HepG2 (cell line): ENCODE measurements at regions not wholly inside any gene's neighbourhood (a gene's known extent, or its start where the extent isn't known, plus 50 kb on each side); places are given as distances from the start of the nearest gene placed in this dataset.

Source experiments
- ATAC-seq: fragments of 200-7000 bp; cut with Tn5 transposase; 3 replicates; pipeline ENCODE4 v1.9.1; 2020; ENCODE audit warnings: mild to moderate bottlenecking, moderate library complexity
- BruUV-seq: library from RNA; stranded (reverse); fragments of 400-500 nt; replicated peaks from 2 replicates; lab custom pipeline; 2021; lab: Mats Ljungman, UMichigan
- CTCF ChIA-PET: fragments of 300-600 bp; formaldehyde crosslinking; extraction: SDS; loops from one replicate; lab custom pipeline; 2021; ENCODE audit warnings: low total read pairs, inconsistent platforms, low intra/inter-chr PET ratio; lab: Yijun Ruan, JAX
- POLR2A ChIA-PET: fragments of 350-600 bp; sonication (Branson Sonifier 250); formaldehyde crosslinking; loops from one replicate; lab custom pipeline; 2020; ENCODE audit warnings: antibody characterized with exemption, inconsistent platforms; lab: Yijun Ruan, JAX
- DNase-seq: peaks from one replicate; pipeline ENCODE4 v3.0.0-alpha.2; 2015; ENCODE audit warnings: low spot score
- FAIRE-seq: peaks from 3 replicates; lab custom pipeline; 2011; peaks lifted over from hg19 to GRCh38; lab: Jason Lieb, UNC
- H2AFZ ChIP-seq: one replicate; pipeline ENCODE4 v1.6.1; 2011; ENCODE audit warnings: low read length, inconsistent platforms
- H3K27ac ChIP-seq: fragments of 300-600 bp; 3 replicates; pipeline ENCODE4 v1.8.0; 2011; ENCODE audit warnings: mixed run types, mild to moderate bottlenecking, mixed read lengths, low read length, inconsistent platforms; ENCODE audit not compliant: insufficient read depth; ENCODE audit errors: extremely low read length
- H3K27me3 ChIP-seq, 2 experiments: fragments of 200-600 bp in 1 of 2; 2 replicates in 1 of 2; 3 replicates in 1 of 2; pipeline versions ENCODE4 v1.6.0 to v1.8.0; 2011; ENCODE audit warnings: low read length in 2 of 2, mild to moderate bottlenecking in 2 of 2, moderate library complexity in 2 of 2, inconsistent platforms in 1 of 2; ENCODE audit not compliant: insufficient read depth in 2 of 2, control insufficient read depth in 1 of 2
- H3K36me3 ChIP-seq, 2 experiments: fragments of 200-600 bp in 1 of 2; replicated peaks in 1 of 2; 2 replicates in 1 of 2; 3 replicates in 1 of 2; pipeline versions ENCODE4 v1.5.1 to v1.8.0; 2011; ENCODE audit warnings: low read length in 2 of 2, inconsistent platforms in 1 of 2; ENCODE audit not compliant: insufficient read depth in 2 of 2, control insufficient read depth in 1 of 2
- H3K4me1 ChIP-seq: 2 replicates; pipeline ENCODE4 v1.5.1; 2012; ENCODE audit warnings: low read length, inconsistent platforms; ENCODE audit not compliant: insufficient read depth
- H3K4me2 ChIP-seq: 2 replicates; pipeline ENCODE4 v1.6.0; 2011; ENCODE audit warnings: low read depth, low read length, inconsistent platforms
- H3K4me3 ChIP-seq, 3 experiments: fragments of 200-600 bp in 1 of 3; sonication (generic), shearing (Covaris generic) in 1 of 3; replicated peaks in 1 of 3; 2 replicates each; pipeline ENCODE4 v1.5.1; 2011 to 2016; ENCODE audit warnings: low read length in 3 of 3, inconsistent platforms in 2 of 3, low read depth in 2 of 3, mild to moderate bottlenecking in 2 of 3, control low read depth in 1 of 3, mixed read lengths in 1 of 3; ENCODE audit not compliant: insufficient read depth in 1 of 3
- H3K79me2 ChIP-seq: one replicate; pipeline ENCODE4 v1.6.1; 2011; ENCODE audit warnings: low read length, inconsistent platforms; ENCODE audit not compliant: insufficient read depth
- H3K9ac ChIP-seq: 2 replicates; pipeline ENCODE4 v1.6.0; 2011; ENCODE audit warnings: mild to moderate bottlenecking, low read depth, low read length, inconsistent platforms; ENCODE audit not compliant: insufficient read depth
- H3K9me3 ChIP-seq: 2 replicates; pipeline ENCODE4 v1.5.1; 2012; ENCODE audit warnings: mild to moderate bottlenecking, low read length
- H4K20me1 ChIP-seq: 2 replicates; pipeline ENCODE4 v1.6.0; 2011; ENCODE audit warnings: inconsistent platforms, mild to moderate bottlenecking, low read length, moderate library complexity; ENCODE audit not compliant: insufficient read depth
- BRCA1 ChIP-seq: sonication (generic); formaldehyde crosslinking; IDR thresholded peaks from 2 replicates; pipeline ENCODE4 v1.4.0; 2020; ENCODE audit warnings: missing genetic modification reagents
- MIER3 ChIP-seq: IDR thresholded peaks from 2 replicates; pipeline ENCODE4 v1.6.1; 2016; ENCODE audit warnings: missing compliant biosample characterization, borderline replicate concordance
- RARG ChIP-seq: sonication (generic); formaldehyde crosslinking; IDR thresholded peaks from 2 replicates; pipeline ENCODE4 v1.4.0; 2020; ENCODE audit warnings: low read depth, mild to moderate bottlenecking, missing genetic modification reagents
- ZNF317 ChIP-seq: sonication (generic); formaldehyde crosslinking; IDR thresholded peaks from 2 replicates; pipeline ENCODE4 v1.5.0; 2020; ENCODE audit warnings: mild to moderate bottlenecking, missing genetic modification reagents
- ZNF557 ChIP-seq: sonication (generic); formaldehyde crosslinking; IDR thresholded peaks from 2 replicates; pipeline ENCODE4 v1.4.0; 2020; ENCODE audit warnings: missing genetic modification reagents
- ZNF766 ChIP-seq: sonication (generic); formaldehyde crosslinking; IDR thresholded peaks from 2 replicates; pipeline ENCODE4 v1.5.0; 2020; ENCODE audit warnings: missing genetic modification reagents, borderline replicate concordance
- WGBS: methylation state at CpG from one replicate; pipeline ENCODE4 v1.1.6; 2017; ENCODE audit warnings: low lambda C conversion rate; 5-methylcytosine and 5-hydroxymethylcytosine counted together
- in situ Hi-C: cut with HindIII; loops from 2 replicates; pipeline ENCODE4 v1.10.0; 2017; ENCODE audit warnings: low pct_unique_long_range_greater_than_20kb; ENCODE audit not compliant: extremely low pct_ligation_motif_present
- intact Hi-C: fragments of 100-400 bp; cut with micrococcal nuclease; formaldehyde crosslinking; loops from one replicate; pipeline ENCODE4 v1.10.0; 2022; ENCODE audit not compliant: unreplicated experiment

DNA sequence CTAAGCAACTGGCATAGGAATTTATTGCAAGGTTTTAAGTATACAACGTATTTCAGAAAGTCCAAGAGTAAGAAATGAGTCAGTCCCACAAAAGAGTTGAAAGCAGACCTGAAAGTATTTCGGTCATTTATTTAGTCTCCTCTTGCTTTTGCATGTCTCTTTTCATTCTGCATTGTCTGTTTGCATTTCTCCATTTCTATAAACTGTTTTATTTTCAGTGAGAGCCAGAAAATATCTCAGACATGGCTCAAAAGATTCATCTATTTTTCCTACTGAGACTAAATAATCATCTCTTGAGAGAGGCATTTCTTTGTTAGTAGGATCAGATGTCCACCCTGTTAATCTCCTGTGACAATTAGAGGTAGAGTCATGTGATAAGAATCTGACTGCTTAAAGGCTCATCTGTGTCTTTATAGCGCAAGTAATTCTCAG is 219.1 kb upstream of the CCDC179 start:
- ATAC-seq (no peak), FAIRE-seq (no peak), DNase-seq (no peak)
- ChIA-PET CTCF (no interaction called here), POLR2A (no interaction called here)
- no peaks in the 10 kb centered on the region for H3K36me3 ChIP-seq
- H3K9me3 ChIP-seq: no peaks in the 10 kb centered on the region
- intact Hi-C loops: no loop called here
- H3K9ac ChIP-seq: no peak overlapping the region
- H4K20me1 ChIP-seq: no peaks in the 10 kb centered on the region
- WGBS: 2% methylated on average over 3 of the region's 3 CpGs
- no peak overlapping the region for H3K27ac ChIP-seq
- H3K4me2 ChIP-seq: no peak overlapping the region
- no peaks in the 10 kb centered on the region for H3K4me1 ChIP-seq
- H3K4me3 ChIP-seq: no peak overlapping the region
- no peaks in the 10 kb centered on the region for H3K79me2 ChIP-seq
- in situ Hi-C loops: no loop called here
- TF ChIP-seq MIER3 (no peak), RARG (CRISPR knock-in tag) (no peak)
- no peaks in the 10 kb centered on the region for H3K27me3 ChIP-seq
- no peak overlapping the region for H2AFZ ChIP-seq
- BruUV-seq: no TSS peak

DNA sequence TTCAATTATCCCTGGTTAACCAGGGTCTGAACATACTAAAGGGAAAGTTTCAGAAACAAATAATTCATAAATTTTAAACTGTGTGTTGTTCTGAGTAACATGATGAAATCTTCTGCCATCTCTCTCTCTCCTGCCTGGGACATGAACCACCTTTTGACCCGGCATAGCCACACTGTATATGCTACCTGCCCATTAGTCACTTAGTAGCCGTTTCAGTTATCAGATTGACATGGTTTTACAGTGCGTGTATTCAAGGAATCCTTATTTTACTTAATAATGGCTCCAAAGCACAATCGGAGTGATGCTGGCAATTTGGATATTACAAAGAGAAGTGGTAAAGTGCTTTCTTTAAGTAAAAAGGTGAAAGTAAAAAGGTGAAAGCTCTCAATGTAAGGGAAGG is 227.1 kb upstream of the CCDC179 start:
- POLR2A ChIA-PET: no interaction called here
- no peak for ATAC-seq
- Histone ChIP-seq H3K9me3 (no peaks in the 10 kb centered on the region), H3K27me3 (no peaks in the 10 kb centered on the region), H3K27ac (no peak overlapping the region), H3K4me2 (no peak overlapping the region), H3K9ac (no peak overlapping the region)
- intact Hi-C loops: no loop called here
- 42% methylated on average over 4 of the region's 4 CpGs for WGBS
- CTCF ChIA-PET: no interaction called here
- DNase-seq: no peak
- in situ Hi-C loops: no loop called here
- no peak for FAIRE-seq
- TF ChIP-seq ZNF766 (CRISPR knock-in tag) (no peak), ZNF557 (CRISPR knock-in tag) (no peak), BRCA1 (CRISPR knock-in tag) (no peak), ZNF317 (CRISPR knock-in tag) (no peak)
- TF ChIP-seq, all 625 proteins: peak for 0
- H3K4me1 ChIP-seq: no peaks in the 10 kb centered on the region
- BruUV-seq: no TSS peak
- no peak overlapping the region for H2AFZ ChIP-seq
- H3K79me2 ChIP-seq: no peaks in the 10 kb centered on the region
- no peak overlapping the region for H3K4me3 ChIP-seq
- H4K20me1 ChIP-seq: no peaks in the 10 kb centered on the region
- H3K36me3 ChIP-seq: no peaks in the 10 kb centered on the region
